ENCODE measurements at regions not wholly inside any gene's neighbourhood (a gene's known extent, or its start where the extent isn't known, plus 50 kb on each side); places are given as distances from the start of the nearest gene placed in this dataset.

GRCh38 chr2:150036622-150037021 is 449.0 kb upstream of the MMADHC start:
- intact Hi-C loops (cut with DNase I; ENCODE audit: low total_unique reads) = no loop called here
- Histone ChIP-seq H3K27ac (no peak overlapping the region), H3K4me3 (no peak overlapping the region), H3K27me3 (no peaks in the 10 kb centered on the region), H3K4me1 (no peaks in the 10 kb centered on the region), H3K36me3 (no peaks in the 10 kb centered on the region), H3K9me3 (no peaks in the 10 kb centered on the region)
- TF ChIP-seq POLR2A (IDR thresholded peaks at IDR 0.05) (no peak), CTCF (IDR thresholded peaks at IDR 0.05) (no peak)
- no peak for DNase-seq

GRCh38 chr2:150034665-150035064 is 447.1 kb upstream of the MMADHC start:
- H3K27me3 ChIP-seq = no peaks in the 10 kb centered on the region
- no peaks in the 10 kb centered on the region for H3K4me1 ChIP-seq
- no peaks in the 10 kb centered on the region for H3K9me3 ChIP-seq
- H3K36me3 ChIP-seq = no peaks in the 10 kb centered on the region
- no peak overlapping the region for H3K27ac ChIP-seq
- TF ChIP-seq POLR2A (IDR thresholded peaks at IDR 0.05) (no peak), CTCF (IDR thresholded peaks at IDR 0.05) (no peak)
- intact Hi-C loops (cut with DNase I; ENCODE audit: low total_unique reads) = no loop called here
- H3K4me3 ChIP-seq = no peak overlapping the region
- DNase-seq = no peak

GRCh38 chr2:150030436-150031190 is 443.0 kb upstream of the MMADHC start:
- Histone ChIP-seq H3K27me3 (no peaks in the 10 kb centered on the region), H3K36me3 (no peaks in the 10 kb centered on the region), H3K9me3 (no peaks in the 10 kb centered on the region), H3K27ac (no peak overlapping the region), H3K4me1 (no peaks in the 10 kb centered on the region), H3K4me3 (no peak overlapping the region)
- no peak for DNase-seq
- no peak for TF ChIP-seq POLR2A (IDR thresholded peaks at IDR 0.05)
- no peak for TF ChIP-seq CTCF (IDR thresholded peaks at IDR 0.05)
- intact Hi-C loops (cut with DNase I; ENCODE audit: low total_unique reads) = no loop called here

- Histone ChIP-seq H3K27me3 (no peaks in the 10 kb centered on the region), H3K4me1 (no peaks in the 10 kb centered on the region), H3K27ac (no peak overlapping the region), H3K4me3 (no peak overlapping the region), H3K9me3 (no peaks in the 10 kb centered on the region), H3K36me3 (no peaks in the 10 kb centered on the region)
- no peak for TF ChIP-seq CTCF (IDR thresholded peaks at IDR 0.05)
- TF ChIP-seq POLR2A (IDR thresholded peaks at IDR 0.05) = no peak
- no peak for DNase-seq
- intact Hi-C loops (cut with DNase I; ENCODE audit: low total_unique reads) = no loop called here
Measured at GRCh38 chr2:150028322-150028721, 440.7 kb upstream of the MMADHC start.

- no peak for DNase-seq
- no peak overlapping the region for H3K27ac ChIP-seq
- H3K36me3 ChIP-seq = no peaks in the 10 kb centered on the region
- no peaks in the 10 kb centered on the region for H3K9me3 ChIP-seq
- no peak overlapping the region for H3K4me3 ChIP-seq
- intact Hi-C loops (cut with DNase I; ENCODE audit: low total_unique reads) = no loop called here
- H3K27me3 ChIP-seq = no peaks in the 10 kb centered on the region
- no peaks in the 10 kb centered on the region for H3K4me1 ChIP-seq
- TF ChIP-seq POLR2A (IDR thresholded peaks at IDR 0.05) = no peak
- no peak for TF ChIP-seq CTCF (IDR thresholded peaks at IDR 0.05)
Measured at GRCh38 chr2:150027164-150027563, 439.6 kb upstream of the MMADHC start.
